Stimulated activated CD8-positive, alpha-beta memory T cell treated with anti-CD3 and anti-CD28 coated beads, Interleukin-7, amount 100 ng/mL, for 48 hours (primary cell): ENCODE measurements at regions not wholly inside any gene's neighbourhood (a gene's known extent, or its start where the extent isn't known, plus 50 kb on each side); places are given as distances from the start of the nearest gene placed in this dataset.
"Not testable (repeated sequence)": the region's sequence is repeated elsewhere in the genome, so short reads cannot be mapped to it uniquely, and the experiment has no call there.

Source experiments
- DNase-seq, 2 donors: peaks; one replicate each; pipeline ENCODE4 v3.0.0-alpha.2; 2020; ENCODE audit warnings: low read depth in 1 of 2; ENCODE audit errors: extremely low read depth in 1 of 2

DNA sequence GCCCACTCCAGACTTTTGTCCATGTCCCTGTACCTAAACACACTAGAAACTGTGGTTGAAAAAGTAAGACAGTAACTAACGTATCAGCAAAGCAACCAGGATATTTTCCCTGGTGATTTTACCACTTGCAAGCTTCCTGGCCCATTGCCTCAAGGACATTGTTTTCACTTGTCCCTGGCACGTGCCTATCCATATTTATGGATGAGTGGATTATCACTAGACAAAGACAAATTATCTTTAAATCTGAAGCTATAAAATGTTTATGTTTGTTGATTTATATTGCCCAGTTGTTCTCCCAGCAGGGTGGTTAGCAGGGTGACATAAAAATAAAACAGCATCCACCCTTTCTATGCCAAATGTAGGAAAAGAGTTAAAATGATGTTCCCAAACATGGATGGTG lies 93.2 kb upstream of the STEAP1 start:
- no peak for DNase-seq

GRCh38 chr7:90064370-90064769 lies 89.9 kb upstream of the STEAP1 start:
- no peak for DNase-seq

DNA sequence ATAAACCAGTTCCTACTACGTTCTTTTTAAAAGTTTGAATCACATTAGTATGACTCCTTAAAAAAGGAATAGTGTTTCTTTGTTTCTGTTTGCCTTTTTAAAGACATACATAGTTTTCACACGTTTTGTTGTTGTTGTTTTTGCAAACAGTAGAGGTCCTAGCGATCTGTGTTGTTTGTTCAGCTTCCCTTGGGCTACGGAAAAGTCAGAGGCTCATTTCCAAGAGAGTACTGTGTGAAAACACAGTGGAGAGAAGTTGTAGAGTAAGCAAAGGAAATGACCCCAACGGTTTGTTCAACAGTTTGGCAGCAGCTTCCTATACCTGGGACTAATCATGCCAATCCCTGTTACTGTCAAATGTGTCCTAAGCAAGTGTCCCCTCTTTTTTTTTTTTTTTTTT lies 87.1 kb upstream of the STEAP1 start:
- DNase-seq: no peak

- not testable (repeated sequence) for DNase-seq
Measured at GRCh38 chr7:90070238-90070637, 84.0 kb upstream of the STEAP1 start.

- no peak for DNase-seq
Measured at GRCh38 chr7:90078921-90079320, 75.3 kb upstream of the STEAP1 start.

- no peak for DNase-seq
Measured at GRCh38 chr7:90081621-90082020, 72.6 kb upstream of the STEAP1 start.

DNA sequence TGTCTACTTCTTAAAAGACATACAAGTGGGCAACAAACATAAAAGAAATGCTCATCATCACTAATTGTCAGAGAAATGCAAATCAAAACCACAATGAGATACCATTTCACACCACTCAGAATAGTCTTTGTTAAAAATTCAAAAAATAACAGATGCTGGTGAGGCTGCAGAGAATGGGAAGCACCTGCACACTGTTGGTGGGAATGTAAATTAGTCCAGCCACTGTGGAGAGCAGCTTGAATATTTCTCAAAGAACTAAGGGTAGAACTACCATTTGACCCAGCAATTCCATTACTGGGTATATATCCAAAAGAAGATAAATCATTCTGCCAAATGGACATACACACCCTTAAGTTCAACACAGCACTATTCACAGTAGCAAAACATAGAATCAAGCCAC lies 61.8 kb upstream of the STEAP1 start:
- no peak for DNase-seq

GRCh38 chr7:90094030-90094429 lies 60.2 kb upstream of the STEAP1 start:
- no peak for DNase-seq
